K562 (cell line): ENCODE measurements at regions not wholly inside any gene's neighbourhood (a gene's known extent, or its start where the extent isn't known, plus 50 kb on each side); places are given as distances from the start of the nearest gene placed in this dataset.

Experiments
- ATAC-seq: fragments of 200-7000 bp; cut with Tn5 transposase; 3 replicates; pipeline ENCODE4 v1.9.1; 2020; ENCODE audit warnings: moderate library complexity
- BruUV-seq: library from RNA; stranded (reverse); fragments of 400-500 nt; replicated peaks from 2 replicates; lab custom pipeline; 2021; lab: Mats Ljungman, UMichigan
- CTCF ChIA-PET: fragments of 300-600 bp; formaldehyde crosslinking; extraction: SDS; loops from one replicate; lab custom pipeline; 2021; ENCODE audit warnings: low intra/inter-chr PET ratio; lab: Yijun Ruan, JAX
- POLR2A ChIA-PET: fragments of 300-600, 350-650 bp; sonication (Branson Sonifier 250); formaldehyde crosslinking; extraction: SDS; loops from one replicate; lab custom pipeline; 2021; ENCODE audit warnings: antibody characterized with exemption, inconsistent platforms; lab: Yijun Ruan, JAX
- DNase-seq, 4 experiments: peaks; one replicate each; pipeline versions ENCODE4 v3.0.0 to v3.0.0-alpha.2; 2011 to 2018; ENCODE audit warnings: low spot score in 3 of 4, mixed read lengths in 3 of 4; ENCODE audit errors: extremely low read depth in 1 of 4
- FAIRE-seq: peaks from 2 replicates; lab custom pipeline; 2011; peaks lifted over from hg19 to GRCh38; lab: Jason Lieb, UNC
- H2AFZ ChIP-seq: 2 replicates; pipeline ENCODE4 v1.6.0; 2011; ENCODE audit warnings: low read depth, low read length, control low read depth, inconsistent platforms
- H3K27ac ChIP-seq: fragments of 200-600 bp; 3 replicates; pipeline ENCODE4 v1.8.0; 2011; ENCODE audit warnings: low read depth, mild to moderate bottlenecking, control low read depth, inconsistent platforms, low read length, moderate library complexity, mixed read lengths; ENCODE audit errors: extremely low read depth
- H3K27me3 ChIP-seq, 2 experiments: fragments of 300-600 bp in 1 of 2; 2 replicates in 1 of 2; 3 replicates in 1 of 2; pipeline versions ENCODE4 v1.6.0 to v1.8.0; 2011; ENCODE audit warnings: inconsistent platforms in 2 of 2, low read length in 2 of 2, mild to moderate bottlenecking in 1 of 2, mixed read lengths in 1 of 2, moderate library complexity in 1 of 2; ENCODE audit not compliant: control insufficient read depth in 2 of 2, insufficient read depth in 2 of 2
- H3K36me3 ChIP-seq: fragments of 300-600 bp; 3 replicates; pipeline ENCODE4 v1.8.0; 2011; ENCODE audit warnings: mild to moderate bottlenecking, low read length, inconsistent platforms; ENCODE audit not compliant: control insufficient read depth, insufficient read depth
- H3K4me1 ChIP-seq, 2 experiments: fragments of 200-600 bp in 1 of 2; replicated peaks in 1 of 2; 2 replicates in 1 of 2; 3 replicates in 1 of 2; pipeline versions ENCODE4 v1.5.1 to v1.8.0; 2011; ENCODE audit warnings: inconsistent platforms in 2 of 2, low read length in 2 of 2, mild to moderate bottlenecking in 1 of 2, mixed read lengths in 1 of 2, moderate library complexity in 1 of 2; ENCODE audit not compliant: control insufficient read depth in 2 of 2, insufficient read depth in 2 of 2
- H3K4me2 ChIP-seq: 2 replicates; pipeline ENCODE4 v1.6.1; 2011; ENCODE audit warnings: low read length, control low read depth, inconsistent platforms, mixed read lengths; ENCODE audit not compliant: insufficient read depth
- H3K4me3 ChIP-seq: fragments of 200-600 bp; sonication (generic), shearing (Covaris generic); 2 replicates; pipeline ENCODE4 v1.5.1; 2016; ENCODE audit warnings: control low read depth, inconsistent platforms
- H3K79me2 ChIP-seq: fragments of 200-600 bp; 3 replicates; pipeline ENCODE4 v1.8.0; 2011; ENCODE audit warnings: low read length, inconsistent platforms; ENCODE audit not compliant: control insufficient read depth, insufficient read depth
- H3K9ac ChIP-seq, 2 experiments: 2 replicates each; pipeline versions ENCODE4 v1.6.0 to v1.6.1; 2011; ENCODE audit warnings: low read depth in 2 of 2, low read length in 2 of 2, control low read depth in 1 of 2, inconsistent platforms in 1 of 2, mild to moderate bottlenecking in 1 of 2, mixed read lengths in 1 of 2; ENCODE audit not compliant: insufficient read depth in 1 of 2
- H3K9me1 ChIP-seq: one replicate; pipeline ENCODE4 v1.6.0; 2011; ENCODE audit warnings: inconsistent platforms, mild to moderate bottlenecking, low read length, moderate library complexity; ENCODE audit not compliant: control insufficient read depth, insufficient read depth
- H3K9me3 ChIP-seq: replicated peaks from 2 replicates; pipeline ENCODE4 v1.5.1; 2011; ENCODE audit warnings: low read depth, low read length, inconsistent platforms; ENCODE audit not compliant: control insufficient read depth, insufficient read depth
- H4K20me1 ChIP-seq: replicated peaks from 2 replicates; pipeline ENCODE4 v1.6.1; 2011; ENCODE audit warnings: low read length, inconsistent platforms, mixed read lengths; ENCODE audit not compliant: control insufficient read depth, insufficient read depth
- CSDE1 ChIP-seq, 2 experiments: fragments of 450-650 bp; IDR thresholded peaks; 2 replicates each; pipeline ENCODE4 v1.6.1; 2016; ENCODE audit warnings: mild to moderate bottlenecking in 1 of 2
- HDAC1 ChIP-seq, 2 experiments: fragments of 450-650 bp; IDR thresholded peaks; 2 replicates each; pipeline ENCODE4 v1.6.1; 2016 to 2017; ENCODE audit warnings: inconsistent platforms in 1 of 2, mild to moderate bottlenecking in 1 of 2, moderate library complexity in 1 of 2
- NELFE ChIP-seq: IDR thresholded peaks from 2 replicates; pipeline ENCODE4 v1.6.1; 2011; ENCODE audit warnings: mild to moderate bottlenecking; ENCODE audit not compliant: insufficient read depth, insufficient read length
- TCF7 ChIP-seq: sonication (generic); IDR thresholded peaks from 2 replicates; pipeline ENCODE4 v1.6.1; 2016; ENCODE audit warnings: antibody characterized with exemption, borderline replicate concordance
- ZNF23 ChIP-seq: fragments of 250-450 bp; sonication (Bioruptor Pico); IDR thresholded peaks from 2 replicates; pipeline ENCODE4 v1.4.0; 2020; ENCODE audit warnings: mild to moderate bottlenecking
- ZNF3 ChIP-seq: fragments of 250-450 bp; sonication (Bioruptor Pico); IDR thresholded peaks from 2 replicates; pipeline ENCODE4 v1.5.0; 2021; ENCODE audit warnings: mild to moderate bottlenecking, moderate library complexity
- ZNF384 ChIP-seq: IDR thresholded peaks from 2 replicates; pipeline ENCODE4 v1.6.1; 2012; ENCODE audit warnings: low read depth, low read length, improper control_type of control experiment
- ZNF778 ChIP-seq: fragments of 450-650 bp; formaldehyde crosslinking; IDR thresholded peaks from 2 replicates; pipeline ENCODE4 v1.4.0; 2020; ENCODE audit warnings: mild to moderate bottlenecking, moderate library complexity
- WGBS: fragments of 100-300 bp; shearing (Covaris generic); methylation state at CpG from one replicate; pipeline ENCODE4 v1.1.6; 2016; ENCODE audit warnings: low coverage, mixed read lengths; ENCODE audit not compliant: insufficient coverage; ENCODE audit errors: missing lambda C conversion rate; 5-methylcytosine and 5-hydroxymethylcytosine counted together
- in situ Hi-C: fragments of 300-500 bp; cut with MboI; formaldehyde crosslinking; loops from 4 replicates; pipeline ENCODE4 v1.15.0; 2018; ENCODE audit warnings: inconsistent platforms, mixed read lengths
- intact Hi-C: fragments of 100-400 bp; cut with micrococcal nuclease; formaldehyde crosslinking; loops from 2 replicates; pipeline ENCODE4 v1.14.2; 2022
- TF ChIP-seq, protein P1 (sequence below): sonication (generic); formaldehyde crosslinking; IDR thresholded peaks from 2 replicates; pipeline ENCODE4 v1.5.0; 2020; ENCODE audit warnings: missing genetic modification reagents
- TF ChIP-seq, protein P2 (sequence below): fragments of 450-650 bp; IDR thresholded peaks from 2 replicates; pipeline ENCODE4 v1.7.1; 2018; ENCODE audit warnings: mild to moderate bottlenecking, low read depth; ENCODE audit not compliant: partially characterized antibody
- TF ChIP-seq, protein P3 (sequence below): sonication (generic); IDR thresholded peaks from 2 replicates; pipeline ENCODE4 v1.6.1; 2016
- TF ChIP-seq, protein P4 (sequence below): sonication (generic); formaldehyde crosslinking; IDR thresholded peaks from 2 replicates; pipeline ENCODE4 v1.8.0; 2022; ENCODE audit warnings: missing genetic modification reagents, mild to moderate bottlenecking, borderline replicate concordance

DNA sequence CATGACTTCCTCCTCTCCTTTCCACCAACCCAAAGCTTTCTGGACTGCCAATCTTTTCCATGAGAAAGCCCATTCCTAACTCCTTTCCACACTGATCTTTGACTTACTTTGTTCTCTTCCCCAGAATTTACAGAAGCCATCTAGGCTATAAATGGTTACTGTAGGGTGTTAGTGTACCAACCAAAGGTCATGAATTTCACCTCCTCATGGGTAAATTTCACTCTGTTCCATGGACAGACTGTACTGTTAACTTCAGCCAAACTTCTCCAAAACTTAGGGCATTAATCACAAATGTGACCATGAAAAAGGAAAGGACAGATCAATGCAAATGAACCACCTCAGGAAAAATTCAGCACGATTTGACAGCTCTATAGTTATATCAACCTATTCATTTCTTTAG lies 54.9 kb downstream of the ATOSA start:
- Histone ChIP-seq H3K4me3 (no peak overlapping the region), H3K27ac (no peak overlapping the region), H3K9me3 (no peaks in the 10 kb centered on the region), H3K27me3 (no peaks in the 10 kb centered on the region), H2AFZ (no peak overlapping the region), H3K36me3 (no peaks in the 10 kb centered on the region), H3K4me1 (no peaks in the 10 kb centered on the region), H3K9ac (no peak overlapping the region), H3K9me1 (no peaks in the 10 kb centered on the region), H4K20me1 (no peaks in the 10 kb centered on the region), H3K79me2 (no peaks in the 10 kb centered on the region), H3K4me2 (no peak overlapping the region)
- no peak for FAIRE-seq
- ATAC-seq, result no peak
- WGBS, result 7% methylated on average over 1 of the region's 1 CpG
- DNase-seq, result no peak
- POLR2A ChIA-PET, result no interaction called here
- BruUV-seq, result no TSS peak
- intact Hi-C loops (no loop called here), in situ Hi-C loops (no loop called here)
- TF ChIP-seq ZNF3 (CRISPR knock-in tag), result no peak
- TF ChIP-seq, protein P1, sequence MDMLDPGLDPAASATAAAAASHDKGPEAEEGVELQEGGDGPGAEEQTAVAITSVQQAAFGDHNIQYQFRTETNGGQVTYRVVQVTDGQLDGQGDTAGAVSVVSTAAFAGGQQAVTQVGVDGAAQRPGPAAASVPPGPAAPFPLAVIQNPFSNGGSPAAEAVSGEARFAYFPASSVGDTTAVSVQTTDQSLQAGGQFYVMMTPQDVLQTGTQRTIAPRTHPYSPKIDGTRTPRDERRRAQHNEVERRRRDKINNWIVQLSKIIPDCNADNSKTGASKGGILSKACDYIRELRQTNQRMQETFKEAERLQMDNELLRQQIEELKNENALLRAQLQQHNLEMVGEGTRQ (CRISPR knock-in tag), result no peak
- no peak for TF ChIP-seq ZNF384
- no peak for TF ChIP-seq ZNF23 (CRISPR knock-in tag)
- TF ChIP-seq CSDE1 (IDR thresholded peaks at IDR 0.05), result no peak
- CTCF ChIA-PET, result no interaction called here

DNA sequence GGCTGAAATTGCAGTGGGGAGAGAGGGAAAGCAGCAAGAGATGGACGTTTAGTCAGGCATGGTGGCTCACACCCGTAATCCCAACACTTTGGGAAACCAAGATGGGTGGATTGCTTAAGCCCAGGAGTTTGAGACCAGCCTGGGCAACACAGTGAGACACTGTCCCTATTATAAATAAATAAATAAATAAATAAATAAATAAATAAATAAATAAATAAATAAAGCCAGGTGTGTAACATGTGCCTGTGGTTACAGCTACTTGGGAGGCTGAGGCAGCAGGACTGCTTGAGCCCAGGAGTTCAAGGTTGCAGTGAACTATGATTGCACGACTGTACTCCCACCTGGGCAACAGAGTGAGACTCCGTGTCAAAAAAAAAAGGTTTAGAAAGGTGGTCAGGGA lies 54.0 kb upstream of the ARPP19 start:
- Histone ChIP-seq H3K36me3 (no peaks in the 10 kb centered on the region), H3K9me1 (no peaks in the 10 kb centered on the region), H3K27me3 (no peaks in the 10 kb centered on the region), H3K4me1 (no peaks in the 10 kb centered on the region), H3K27ac (no peak overlapping the region), H3K4me2 (no peak overlapping the region), H3K9me3 (no peaks in the 10 kb centered on the region), H3K4me3 (no peak overlapping the region), H4K20me1 (no peaks in the 10 kb centered on the region), H3K79me2 (no peaks in the 10 kb centered on the region), H3K9ac (no peak overlapping the region), H2AFZ (no peak overlapping the region)
- ATAC-seq (no peak), DNase-seq (no peak), FAIRE-seq (no peak)
- in situ Hi-C loops, result no loop called here
- CTCF ChIA-PET, result no interaction called here
- 22% methylated on average over 4 of the region's 4 CpGs for WGBS
- no TSS peak for BruUV-seq
- POLR2A ChIA-PET, result interaction anchor here (1.5 kb wide), 1 partner anchor 8 kb away, joined by 4 read pairs; no protein-coding TSS in a partner anchor
- intact Hi-C loops, result no loop called here
- no peak for TF ChIP-seq NELFE
- TF ChIP-seq, protein P2, sequence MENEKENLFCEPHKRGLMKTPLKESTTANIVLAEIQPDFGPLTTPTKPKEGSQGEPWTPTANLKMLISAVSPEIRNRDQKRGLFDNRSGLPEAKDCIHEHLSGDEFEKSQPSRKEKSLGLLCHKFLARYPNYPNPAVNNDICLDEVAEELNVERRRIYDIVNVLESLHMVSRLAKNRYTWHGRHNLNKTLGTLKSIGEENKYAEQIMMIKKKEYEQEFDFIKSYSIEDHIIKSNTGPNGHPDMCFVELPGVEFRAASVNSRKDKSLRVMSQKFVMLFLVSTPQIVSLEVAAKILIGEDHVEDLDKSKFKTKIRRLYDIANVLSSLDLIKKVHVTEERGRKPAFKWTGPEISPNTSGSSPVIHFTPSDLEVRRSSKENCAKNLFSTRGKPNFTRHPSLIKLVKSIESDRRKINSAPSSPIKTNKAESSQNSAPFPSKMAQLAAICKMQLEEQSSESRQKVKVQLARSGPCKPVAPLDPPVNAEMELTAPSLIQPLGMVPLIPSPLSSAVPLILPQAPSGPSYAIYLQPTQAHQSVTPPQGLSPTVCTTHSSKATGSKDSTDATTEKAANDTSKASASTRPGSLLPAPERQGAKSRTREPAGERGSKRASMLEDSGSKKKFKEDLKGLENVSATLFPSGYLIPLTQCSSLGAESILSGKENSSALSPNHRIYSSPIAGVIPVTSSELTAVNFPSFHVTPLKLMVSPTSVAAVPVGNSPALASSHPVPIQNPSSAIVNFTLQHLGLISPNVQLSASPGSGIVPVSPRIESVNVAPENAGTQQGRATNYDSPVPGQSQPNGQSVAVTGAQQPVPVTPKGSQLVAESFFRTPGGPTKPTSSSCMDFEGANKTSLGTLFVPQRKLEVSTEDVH, result no peak
- TF ChIP-seq, protein P3, sequence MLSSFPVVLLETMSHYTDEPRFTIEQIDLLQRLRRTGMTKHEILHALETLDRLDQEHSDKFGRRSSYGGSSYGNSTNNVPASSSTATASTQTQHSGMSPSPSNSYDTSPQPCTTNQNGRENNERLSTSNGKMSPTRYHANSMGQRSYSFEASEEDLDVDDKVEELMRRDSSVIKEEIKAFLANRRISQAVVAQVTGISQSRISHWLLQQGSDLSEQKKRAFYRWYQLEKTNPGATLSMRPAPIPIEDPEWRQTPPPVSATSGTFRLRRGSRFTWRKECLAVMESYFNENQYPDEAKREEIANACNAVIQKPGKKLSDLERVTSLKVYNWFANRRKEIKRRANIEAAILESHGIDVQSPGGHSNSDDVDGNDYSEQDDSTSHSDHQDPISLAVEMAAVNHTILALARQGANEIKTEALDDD, result no peak
- TF ChIP-seq HDAC1 (IDR thresholded peaks at IDR 0.05), result no peak
- no peak for TF ChIP-seq TCF7
- TF ChIP-seq ZNF778 (CRISPR knock-in tag), result no peak
- TF ChIP-seq, protein P4, sequence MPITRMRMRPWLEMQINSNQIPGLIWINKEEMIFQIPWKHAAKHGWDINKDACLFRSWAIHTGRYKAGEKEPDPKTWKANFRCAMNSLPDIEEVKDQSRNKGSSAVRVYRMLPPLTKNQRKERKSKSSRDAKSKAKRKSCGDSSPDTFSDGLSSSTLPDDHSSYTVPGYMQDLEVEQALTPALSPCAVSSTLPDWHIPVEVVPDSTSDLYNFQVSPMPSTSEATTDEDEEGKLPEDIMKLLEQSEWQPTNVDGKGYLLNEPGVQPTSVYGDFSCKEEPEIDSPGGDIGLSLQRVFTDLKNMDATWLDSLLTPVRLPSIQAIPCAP, result no peak
